Activated naive CD4-positive, alpha-beta T cell (primary cell): ENCODE measurements at regions not wholly inside any gene's neighbourhood (a gene's known extent, or its start where the extent isn't known, plus 50 kb on each side); places are given as distances from the start of the nearest gene placed in this dataset.
"Not testable (repeated sequence)": the region's sequence is repeated elsewhere in the genome, so short reads cannot be mapped to it uniquely, and the experiment has no call there.

Experiments used
- DNase-seq, 4 experiments: peaks; one replicate each; lab custom pipeline; 2025; lab: John Stamatoyannopoulos, UW

- peak; percentile 0 to 37 (median 14) for DNase-seq
Observed at GRCh38 chr18:70781860-70782453, 493.1 kb downstream of the SOCS6 start.

GRCh38 chr18:70766254-70766653, 477.4 kb downstream of the SOCS6 start:
- DNase-seq: not testable (repeated sequence)

GRCh38 chr18:70762812-70763211, 474.0 kb downstream of the SOCS6 start:
- no peak for DNase-seq

- DNase-seq: no peak
Observed at GRCh38 chr18:70758780-70759179, 469.9 kb downstream of the SOCS6 start.

DNA sequence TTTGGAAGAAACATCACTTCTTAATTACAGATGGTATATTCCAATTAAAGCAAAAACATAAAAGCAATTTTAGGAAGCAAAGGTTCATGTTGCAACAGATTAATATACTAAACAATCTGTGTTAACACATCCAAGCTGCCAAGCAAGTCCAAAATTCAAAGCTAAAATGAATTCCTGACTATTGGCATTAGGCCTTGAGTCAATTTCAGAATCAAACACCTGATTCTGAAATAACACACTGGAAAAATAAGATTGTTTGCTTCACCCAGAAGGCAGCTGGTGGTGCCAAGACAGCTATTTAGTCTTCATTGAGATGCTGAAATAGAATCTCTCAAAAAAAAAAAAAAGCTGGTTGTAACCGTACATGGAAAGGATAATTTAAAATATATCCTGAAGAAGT, 465.6 kb downstream of the SOCS6 start:
- DNase-seq: no peak

- no peak for DNase-seq
Observed at GRCh38 chr18:70732916-70733315, 444.1 kb downstream of the SOCS6 start.

DNA sequence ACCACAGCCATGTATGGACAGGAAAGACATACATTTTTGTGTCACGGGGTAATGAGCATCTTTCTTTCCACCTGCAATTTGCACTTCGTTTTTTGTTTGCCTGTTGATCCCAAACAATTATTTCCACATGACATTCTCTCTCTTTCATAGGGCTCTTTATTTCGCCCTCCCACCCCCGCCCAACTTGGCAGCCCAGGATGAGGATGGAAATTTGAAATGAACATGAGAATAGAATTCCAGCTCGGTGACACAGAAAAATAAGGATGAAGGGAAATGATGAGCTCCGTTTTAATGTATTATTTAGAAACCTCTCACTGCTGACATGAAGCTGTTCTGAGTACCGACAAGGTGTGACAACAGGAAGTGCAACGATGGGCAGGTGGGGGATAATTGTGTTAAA, 443.3 kb downstream of the SOCS6 start:
- no peak for DNase-seq

DNA sequence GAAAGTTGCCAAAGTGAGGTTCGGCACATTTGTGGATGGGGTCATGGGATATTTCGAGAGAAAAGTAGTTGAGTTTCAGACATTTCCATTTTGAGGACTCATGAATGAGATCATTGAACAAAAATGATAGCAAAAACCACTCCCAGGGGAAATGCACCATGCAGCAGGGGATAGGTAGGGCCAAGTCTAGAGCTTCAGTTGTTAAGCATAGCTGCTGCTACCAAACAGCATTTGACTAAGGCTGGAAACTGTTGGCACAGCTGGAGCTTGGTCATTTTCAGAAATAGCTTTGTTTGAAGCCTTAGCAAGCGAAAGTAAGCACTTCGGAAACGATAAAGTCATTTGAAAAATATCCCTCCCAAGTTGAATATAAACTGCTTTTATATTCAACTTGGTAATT, 431.8 kb downstream of the SOCS6 start:
- no peak for DNase-seq

- no peak for DNase-seq
Observed at GRCh38 chr18:70709720-70710119, 420.9 kb downstream of the SOCS6 start.

GRCh38 chr18:70709144-70709543, 420.3 kb downstream of the SOCS6 start:
- no peak for DNase-seq

DNA sequence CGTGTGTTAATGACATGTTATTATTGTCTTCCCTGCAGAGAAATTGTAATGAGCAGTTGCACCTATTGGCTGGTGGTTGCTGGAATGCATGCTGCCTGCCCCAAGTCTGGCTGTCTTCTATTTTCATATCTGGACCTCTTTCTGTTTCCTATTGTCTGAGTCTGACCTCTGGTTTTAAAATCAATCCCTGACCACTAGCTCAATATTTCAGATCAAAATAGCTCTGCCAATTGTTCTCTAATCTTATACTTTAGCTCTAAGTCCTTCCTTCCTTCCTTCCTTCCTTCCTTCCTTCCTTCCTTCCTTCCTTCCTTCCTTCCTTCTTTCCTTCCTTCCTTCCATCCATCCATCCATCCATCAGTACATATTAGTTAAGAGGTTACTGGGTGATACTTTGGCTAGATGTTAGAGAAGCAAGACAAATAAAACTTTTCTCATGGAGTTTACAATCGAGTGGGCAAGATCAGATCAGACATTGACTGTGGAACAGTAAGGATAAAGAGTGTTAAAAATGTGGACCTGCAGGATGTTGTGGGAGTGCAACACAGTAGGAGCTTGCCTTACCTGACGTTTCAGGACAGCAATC, 417.1 kb downstream of the SOCS6 start:
- no peak for DNase-seq

DNA sequence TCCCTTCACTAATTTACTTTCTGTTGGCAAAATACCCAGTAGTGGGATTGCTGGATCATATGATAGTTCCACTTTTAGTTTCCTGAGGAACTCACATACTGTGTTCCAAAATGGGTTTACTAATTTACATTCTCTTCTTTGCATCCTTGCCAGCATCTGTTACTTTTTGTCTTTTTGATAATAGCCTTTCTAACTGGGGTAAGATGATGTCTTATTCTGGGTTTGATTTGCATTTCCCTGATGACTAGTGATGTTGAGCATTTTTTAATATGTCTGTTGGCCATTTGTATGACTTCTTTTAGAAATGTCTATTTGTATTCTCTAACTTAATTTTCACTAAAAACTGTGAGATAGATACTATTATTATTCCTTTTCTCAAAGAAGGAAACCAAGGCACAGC, 411.7 kb downstream of the SOCS6 start:
- DNase-seq: no peak

DNA sequence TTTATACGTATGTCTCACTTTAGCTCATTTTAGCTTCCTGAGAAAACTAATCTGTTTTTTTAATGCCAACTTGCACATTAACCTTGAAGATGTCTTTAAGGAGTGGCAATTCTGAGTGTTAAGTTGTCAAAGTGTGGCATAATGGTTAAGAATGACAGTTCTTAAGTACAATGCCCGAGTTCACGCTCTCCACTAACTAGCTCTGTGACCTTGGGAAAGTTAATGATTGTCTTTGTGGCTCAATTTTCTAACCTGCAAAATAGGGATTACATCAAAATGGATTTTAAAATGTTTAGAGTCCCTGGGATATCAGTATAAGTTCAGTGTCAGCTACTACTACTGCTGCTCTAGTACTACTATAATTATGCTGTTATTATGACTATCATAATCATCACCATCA, 409.7 kb downstream of the SOCS6 start:
- DNase-seq: no peak

GRCh38 chr18:70693246-70693645, 404.4 kb downstream of the SOCS6 start:
- DNase-seq: no peak

DNA sequence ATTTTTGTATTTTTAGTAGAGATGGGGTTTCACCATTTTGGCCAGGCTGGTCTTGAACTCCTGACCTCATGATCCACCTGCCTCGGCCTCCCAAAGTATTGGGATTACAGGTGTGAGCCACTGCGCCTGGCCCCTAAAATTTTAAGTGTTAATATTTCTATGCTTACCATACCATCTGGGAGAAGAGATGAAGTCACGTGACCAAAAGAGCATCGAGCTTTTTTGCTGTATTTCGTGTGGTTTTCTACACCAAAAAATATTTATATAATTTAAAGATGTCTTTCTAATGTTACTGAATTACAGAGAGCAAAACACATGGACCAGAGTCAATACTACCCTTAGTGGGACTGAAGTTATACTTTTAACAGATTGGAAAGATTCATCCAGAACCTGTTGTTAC, 400.9 kb downstream of the SOCS6 start:
- DNase-seq: not testable (repeated sequence)

DNA sequence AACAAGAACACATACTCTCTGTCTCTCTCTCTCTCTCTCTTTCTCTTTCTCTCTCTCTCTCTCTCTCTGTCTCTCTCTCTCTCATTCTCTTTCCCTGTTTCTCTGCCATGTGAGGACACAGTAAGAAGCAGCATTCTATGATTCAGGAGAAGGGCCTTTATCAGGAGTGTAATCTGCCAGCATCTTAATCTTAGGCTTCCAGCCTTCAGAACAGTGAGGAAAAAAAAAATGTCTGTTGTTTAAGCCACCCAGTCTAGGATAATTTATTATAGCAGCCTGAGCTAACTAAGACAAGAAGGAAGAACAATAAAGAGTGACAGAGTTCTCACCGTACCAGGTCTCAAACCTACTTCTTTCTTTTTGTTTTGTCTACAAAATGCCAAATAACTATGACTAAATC, 399.4 kb downstream of the SOCS6 start:
- DNase-seq: no peak

GRCh38 chr18:70684821-70685220, 396.0 kb downstream of the SOCS6 start:
- no peak for DNase-seq

- no peak for DNase-seq
Observed at GRCh38 chr18:70683263-70683662, 394.4 kb downstream of the SOCS6 start.

DNA sequence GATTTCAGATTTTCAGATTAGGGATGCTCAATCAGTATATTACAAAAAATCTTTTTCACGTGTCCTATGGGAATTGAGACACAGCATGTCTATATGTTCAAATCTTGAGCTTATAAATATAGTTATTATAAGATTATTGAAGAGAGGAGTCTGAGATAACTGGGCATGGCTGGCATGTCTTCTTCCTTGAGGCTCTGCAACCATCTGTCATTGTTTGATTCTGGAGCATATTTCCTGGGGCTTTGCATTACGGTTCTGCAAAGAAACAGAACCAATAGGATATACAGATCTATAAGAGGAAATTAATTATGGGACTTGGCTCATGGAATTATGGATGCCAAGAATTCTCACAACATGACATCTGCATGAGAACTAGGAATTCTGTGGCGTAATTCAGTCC, 386.1 kb downstream of the SOCS6 start:
- DNase-seq: no peak

GRCh38 chr18:70673831-70674230, 385.0 kb downstream of the SOCS6 start:
- DNase-seq: no peak

GRCh38 chr18:70672581-70672980, 383.7 kb downstream of the SOCS6 start:
- no peak for DNase-seq

DNA sequence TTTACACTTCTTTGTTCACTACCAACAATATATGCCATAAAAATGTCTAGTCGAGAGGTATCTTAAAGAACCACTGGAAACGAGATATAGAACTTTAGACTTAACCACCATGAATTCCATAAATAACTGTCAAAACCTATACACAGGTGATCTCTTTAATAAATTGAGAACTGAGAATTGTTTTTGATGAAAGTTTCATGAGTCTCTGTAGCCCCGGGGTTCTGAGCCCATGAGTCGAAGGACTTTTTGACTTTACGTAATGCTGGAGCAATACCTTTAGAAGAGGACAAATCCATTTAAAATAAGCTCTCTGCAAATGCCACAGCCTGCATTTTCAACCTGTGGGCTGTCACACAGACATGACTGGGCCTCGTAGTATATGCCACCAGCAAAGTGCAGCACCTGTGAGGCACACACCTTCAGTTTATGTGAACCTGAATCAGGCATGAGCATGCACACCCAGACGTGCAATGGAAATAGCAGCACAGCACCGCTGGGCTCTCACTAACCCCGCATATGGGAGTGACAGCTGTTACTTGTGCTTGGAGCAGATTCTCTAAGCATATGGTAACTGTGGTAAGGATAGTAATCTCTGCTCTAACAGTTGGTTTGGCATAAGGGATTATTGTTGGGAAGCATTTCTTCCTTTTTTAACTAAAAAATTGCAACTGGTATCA, 383.2 kb downstream of the SOCS6 start:
- DNase-seq: peak in 2 of 4 experiments; percentile 15 to 16

DNA sequence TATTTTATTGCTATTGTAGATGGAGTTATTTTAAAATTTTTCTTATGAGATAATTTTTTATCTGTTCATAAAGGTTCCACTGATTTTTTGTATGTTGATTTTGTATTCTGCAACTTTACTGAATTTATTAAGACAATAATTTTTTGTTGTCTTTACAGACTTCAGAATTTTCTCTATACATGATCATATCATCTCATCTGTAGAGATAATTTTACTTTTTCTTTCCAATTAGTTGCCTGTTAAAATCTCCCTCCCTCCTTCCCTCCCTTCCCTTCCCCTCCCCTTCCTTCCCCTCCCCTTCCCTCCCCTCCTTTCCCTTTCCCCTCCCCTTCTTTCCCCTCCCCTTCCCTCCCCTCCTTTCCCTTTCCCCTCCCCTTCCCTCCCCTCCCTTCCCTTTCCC, 378.1 kb downstream of the SOCS6 start:
- DNase-seq: no peak

DNA sequence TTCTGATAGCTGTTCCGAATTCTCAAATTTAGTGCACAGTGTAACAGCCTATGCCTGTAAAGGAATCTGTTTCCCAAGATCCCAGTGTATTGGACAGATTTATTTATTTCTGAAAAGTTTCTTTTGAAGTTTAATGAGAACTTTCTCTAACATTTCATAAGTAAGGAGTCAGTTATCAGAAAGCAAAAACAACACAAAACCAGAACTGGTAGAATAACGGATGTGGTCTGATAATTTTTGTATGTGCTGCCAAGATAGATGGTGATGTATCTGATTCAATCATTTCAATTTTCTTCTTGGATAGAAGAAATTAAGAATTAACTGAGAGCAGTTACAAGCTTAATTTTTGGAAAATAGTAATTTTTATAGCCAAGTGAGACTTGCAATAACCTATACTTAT, 374.3 kb downstream of the SOCS6 start:
- DNase-seq: no peak
